KBM-7 (cell line): ENCODE measurements at regions not wholly inside any gene's neighbourhood (a gene's known extent, or its start where the extent isn't known, plus 50 kb on each side); places are given as distances from the start of the nearest gene placed in this dataset.

Experiments used
- DNase-seq: peaks from one replicate; pipeline ENCODE4 v3.0.0-alpha.2; 2015
- in situ Hi-C: fragments of 300-500 bp; cut with MboI; formaldehyde crosslinking; loops from 2 replicates; pipeline ENCODE4 v1.14.3; 2020; ENCODE audit warnings: low sequenced_read_pairs, low pct_unique_long_range_greater_than_20kb, mixed read lengths

DNA sequence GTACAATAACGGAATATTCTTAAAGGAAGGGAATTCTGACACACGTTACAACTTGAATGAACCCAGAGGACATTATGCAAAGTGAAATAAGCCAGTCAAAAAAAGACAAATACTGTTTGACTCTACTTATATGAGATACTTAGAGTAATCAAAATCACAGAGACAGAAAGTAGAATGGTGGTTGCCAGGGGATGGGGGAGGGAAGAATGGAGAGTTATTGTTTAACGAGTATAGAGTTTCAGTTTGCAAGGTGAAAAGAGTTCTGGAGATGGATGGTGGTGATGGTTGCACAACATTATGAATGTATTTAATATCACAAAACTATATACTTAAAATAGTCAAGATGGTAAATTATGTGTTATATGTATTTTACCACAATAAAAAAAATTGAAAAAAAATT is 112.9 kb upstream of the ARHGEF3 start:
- DNase-seq: no peak
- in situ Hi-C loops: no loop called here

DNA sequence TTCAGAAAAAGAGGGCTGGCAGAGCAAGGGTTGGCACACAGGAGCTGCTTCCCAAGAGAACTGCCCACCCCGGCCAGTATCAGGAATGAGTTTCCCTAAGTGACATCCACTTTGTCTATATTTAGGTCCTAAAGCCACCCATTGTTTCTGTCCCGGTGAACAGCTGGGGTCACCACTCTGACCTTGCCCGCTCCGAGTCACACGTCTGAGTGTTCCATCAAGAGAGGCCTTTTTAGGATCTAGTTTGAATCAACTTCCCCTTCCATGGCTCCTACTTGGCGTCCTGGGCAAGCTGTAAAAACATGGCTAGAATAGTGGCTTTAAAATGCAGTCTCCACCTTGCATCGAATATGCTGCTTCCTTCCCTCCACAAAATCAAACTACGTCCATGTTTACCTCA is 109.6 kb upstream of the ARHGEF3 start:
- in situ Hi-C loops: no loop called here

DNA sequence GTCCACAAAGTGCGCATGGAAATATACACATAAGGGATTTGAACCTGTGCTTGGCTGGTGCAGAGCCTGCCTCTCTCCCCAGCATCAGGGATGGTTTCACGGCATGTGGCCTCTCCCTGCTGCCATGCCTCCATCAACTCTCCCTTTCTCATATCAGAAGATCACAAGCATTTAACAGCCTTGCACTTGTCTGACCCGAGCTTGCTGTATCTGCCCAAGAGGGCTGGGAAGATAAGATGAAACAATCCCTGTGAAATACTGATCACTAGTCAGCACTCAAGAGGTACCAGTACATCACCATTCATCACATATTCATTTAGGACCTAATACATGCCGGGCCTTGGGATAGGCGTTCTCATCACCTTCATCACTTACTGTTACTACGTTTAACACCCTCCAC is 107.6 kb upstream of the ARHGEF3 start:
- in situ Hi-C loops: no loop called here
- no peak for DNase-seq

More for the DNA sequence above, 109.6 kb upstream of the ARHGEF3 start:
- DNase-seq: peak; percentile 64

DNA sequence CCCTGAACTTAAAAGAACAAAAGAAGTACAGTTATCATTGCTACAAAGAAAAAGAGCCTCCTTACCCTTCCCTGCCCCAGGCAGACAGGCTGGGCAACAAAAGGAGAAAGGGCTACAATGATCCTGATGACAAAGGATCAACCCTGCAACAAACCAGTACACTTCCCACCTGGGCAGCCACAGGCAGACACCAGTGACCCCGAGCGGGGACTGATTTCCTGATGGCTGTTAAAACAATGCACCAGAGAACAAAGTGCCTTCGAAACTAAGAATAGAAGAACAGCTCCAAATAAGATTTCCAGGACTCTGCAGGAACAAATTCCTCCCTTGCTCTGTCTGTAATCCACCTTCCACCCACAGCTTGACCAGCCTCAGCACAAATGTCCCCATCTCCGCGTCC is 106.3 kb upstream of the ARHGEF3 start:
- no peak for DNase-seq
- in situ Hi-C loops: no loop called here

DNA sequence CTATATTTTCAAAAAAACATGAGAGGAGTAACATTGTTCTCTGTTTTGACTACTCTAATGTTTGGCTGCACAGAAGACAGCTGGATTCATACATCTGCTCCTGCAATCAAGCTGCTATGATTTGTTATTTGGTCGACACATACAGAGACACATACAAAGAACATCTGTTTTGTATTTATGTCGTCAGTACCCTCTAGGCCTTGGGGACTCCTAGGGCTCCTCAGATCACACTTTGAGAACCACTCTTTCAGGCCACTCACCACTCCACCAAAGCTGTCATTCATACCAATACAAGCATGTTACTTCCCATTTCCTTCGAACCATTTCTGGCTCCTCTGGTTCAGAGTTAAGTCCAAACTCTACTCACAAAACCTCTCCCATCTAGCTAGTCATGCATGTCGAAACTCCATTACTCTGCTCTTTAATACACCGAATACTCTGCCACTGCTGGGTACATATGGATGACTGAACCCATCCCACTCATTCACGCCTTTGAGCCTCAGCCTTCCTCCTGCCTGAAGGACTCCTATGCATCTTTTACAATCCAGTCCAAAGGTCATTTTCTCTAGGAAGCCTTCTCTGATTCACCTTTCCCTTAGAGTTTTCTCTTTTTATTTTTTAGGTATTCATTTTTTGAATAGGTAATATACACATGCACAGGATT is 102.9 kb upstream of the ARHGEF3 start:
- in situ Hi-C loops: no loop called here
- peak; percentile 45 for DNase-seq

DNA sequence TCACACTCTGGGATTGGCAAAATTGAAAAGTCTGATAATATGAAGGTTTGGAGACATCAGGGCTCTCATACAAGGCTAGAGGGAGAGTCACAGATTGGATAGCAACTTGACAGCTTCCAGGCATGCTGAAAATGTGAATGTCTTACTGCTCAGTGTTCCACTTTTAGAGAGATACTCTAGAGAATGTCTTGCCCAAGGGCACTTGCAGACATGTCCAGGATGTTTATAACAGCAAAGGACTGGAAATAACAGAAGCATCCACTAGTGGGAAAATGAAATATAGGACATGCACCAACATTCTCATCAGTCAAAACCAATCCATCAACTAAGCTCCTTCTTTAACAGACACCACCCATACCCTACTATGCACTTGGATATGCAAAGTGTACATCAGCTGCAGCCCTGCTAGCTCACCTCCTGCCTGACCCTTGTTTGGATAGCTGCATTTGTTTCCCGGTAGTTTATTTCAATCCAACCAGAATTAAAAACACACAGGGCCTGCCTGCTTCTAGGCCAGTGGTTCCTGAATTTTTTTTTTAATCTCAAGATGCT is 101.6 kb upstream of the ARHGEF3 start:
- in situ Hi-C loops: no loop called here

DNA sequence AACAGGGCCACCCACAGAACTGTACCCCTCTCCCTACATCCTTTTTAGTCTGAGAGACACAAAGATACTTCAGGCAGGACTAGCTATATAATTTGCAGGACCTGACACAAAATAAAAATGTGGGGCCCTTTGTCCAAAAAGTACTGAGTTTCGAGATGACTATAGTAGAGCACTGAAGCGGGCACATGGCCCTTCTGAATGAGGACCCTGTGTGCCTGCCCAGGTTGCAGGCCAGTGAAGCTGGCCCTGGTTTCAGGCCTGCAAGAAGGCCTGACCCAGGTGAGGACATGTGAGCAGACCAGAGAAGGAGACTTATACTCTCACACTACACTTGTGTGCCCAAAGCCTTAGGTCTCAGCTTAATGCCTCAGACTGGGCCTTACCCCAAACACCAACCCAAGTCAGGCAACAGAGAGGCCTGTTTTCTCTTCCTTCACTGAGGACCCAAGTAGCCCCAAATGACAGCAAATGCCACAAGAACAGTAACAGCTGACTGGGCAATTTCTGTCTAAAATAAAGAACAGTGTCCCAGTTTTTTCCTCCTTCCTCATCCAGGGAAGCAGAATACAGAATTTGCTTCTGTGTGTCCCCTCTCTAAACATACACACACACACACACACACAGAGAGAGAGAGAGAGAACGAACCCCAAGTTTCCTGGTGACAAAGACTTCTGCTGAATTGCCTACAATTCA is 100.9 kb upstream of the ARHGEF3 start:
- no peak for DNase-seq

More for the DNA sequence above, 101.6 kb upstream of the ARHGEF3 start:
- DNase-seq: no peak

DNA sequence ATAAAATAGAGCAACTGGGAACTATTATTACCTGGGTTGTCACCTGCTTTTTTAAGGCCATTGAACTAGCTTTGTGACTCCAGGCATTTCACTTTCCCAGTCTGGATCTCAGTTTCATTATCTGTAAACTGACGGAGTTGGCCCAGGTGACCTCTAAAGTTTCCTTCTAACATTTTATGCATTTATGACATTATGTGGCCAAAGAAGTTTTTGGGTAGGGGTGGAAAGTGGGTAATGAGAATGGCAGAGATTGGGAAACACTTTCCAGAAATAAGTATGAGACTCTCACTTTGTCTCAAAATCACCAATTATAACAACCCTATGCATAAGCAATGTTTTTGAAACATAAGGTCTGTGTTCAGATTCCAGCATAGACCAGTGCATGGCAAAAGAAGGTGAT is 99.1 kb upstream of the ARHGEF3 start:
- in situ Hi-C loops: no loop called here
- no peak for DNase-seq

More for the DNA sequence above, 100.9 kb upstream of the ARHGEF3 start:
- in situ Hi-C loops: no loop called here

DNA sequence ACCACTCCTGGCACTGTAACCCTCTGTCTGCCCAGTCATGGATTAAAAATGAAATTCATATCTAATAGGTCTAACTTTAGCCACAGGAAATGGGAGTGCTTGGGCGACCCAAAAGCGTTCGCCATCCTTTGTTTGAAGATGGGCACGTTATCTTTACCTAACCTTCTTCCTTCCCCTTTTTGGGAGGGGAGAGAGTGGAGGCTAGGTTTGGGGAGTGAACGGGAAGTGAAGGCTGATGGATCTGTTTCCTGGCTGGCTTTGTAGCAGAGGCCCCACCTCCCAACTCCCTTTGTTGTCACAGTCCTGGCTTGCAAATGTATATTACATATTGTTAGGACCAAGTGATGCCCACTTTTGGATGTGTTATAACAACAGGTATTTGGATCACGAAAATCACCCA is 98.1 kb upstream of the ARHGEF3 start:
- peak; percentile 98 for DNase-seq

DNA sequence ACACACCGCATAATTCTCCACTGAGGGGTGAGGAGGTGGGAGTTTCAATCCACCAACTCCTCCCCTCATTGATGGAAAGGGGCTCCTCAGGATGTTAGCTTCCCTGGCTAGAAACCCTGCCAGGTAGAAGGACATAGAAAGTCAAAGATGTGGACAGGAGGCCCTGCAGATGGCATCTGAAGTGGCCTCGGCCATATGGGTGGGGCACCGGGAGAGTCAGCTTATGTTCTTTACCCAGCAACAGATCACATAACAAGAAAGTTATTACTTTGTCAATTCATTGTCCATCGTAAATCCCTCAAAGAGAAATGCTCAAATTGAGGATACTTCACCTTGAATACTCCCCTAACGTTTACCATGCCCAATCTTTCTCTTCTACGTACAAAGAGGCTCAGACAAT is 97.3 kb upstream of the ARHGEF3 start:
- no peak for DNase-seq
- in situ Hi-C loops: no loop called here

More for the DNA sequence above, 98.1 kb upstream of the ARHGEF3 start:
- in situ Hi-C loops: no loop called here

DNA sequence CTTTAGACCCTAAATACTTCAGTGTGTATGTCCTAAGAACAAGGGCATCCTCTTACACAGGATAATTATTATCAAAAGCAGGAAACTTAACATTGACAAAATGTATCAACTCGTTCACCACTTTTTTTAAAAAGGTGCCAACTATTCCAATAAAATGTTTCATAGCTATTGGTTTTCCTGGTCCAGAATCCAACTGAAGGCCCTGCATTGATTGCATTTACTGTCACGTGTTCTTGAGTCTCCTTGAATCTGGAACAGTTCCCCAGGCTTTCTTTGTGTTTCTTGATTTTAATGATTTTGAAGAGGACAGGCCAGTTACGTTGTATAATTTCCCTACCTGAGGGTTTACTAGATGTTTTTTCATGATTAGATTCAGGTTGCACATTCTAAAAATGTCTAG is 94.6 kb upstream of the ARHGEF3 start:
- DNase-seq: no peak
- in situ Hi-C loops: no loop called here

DNA sequence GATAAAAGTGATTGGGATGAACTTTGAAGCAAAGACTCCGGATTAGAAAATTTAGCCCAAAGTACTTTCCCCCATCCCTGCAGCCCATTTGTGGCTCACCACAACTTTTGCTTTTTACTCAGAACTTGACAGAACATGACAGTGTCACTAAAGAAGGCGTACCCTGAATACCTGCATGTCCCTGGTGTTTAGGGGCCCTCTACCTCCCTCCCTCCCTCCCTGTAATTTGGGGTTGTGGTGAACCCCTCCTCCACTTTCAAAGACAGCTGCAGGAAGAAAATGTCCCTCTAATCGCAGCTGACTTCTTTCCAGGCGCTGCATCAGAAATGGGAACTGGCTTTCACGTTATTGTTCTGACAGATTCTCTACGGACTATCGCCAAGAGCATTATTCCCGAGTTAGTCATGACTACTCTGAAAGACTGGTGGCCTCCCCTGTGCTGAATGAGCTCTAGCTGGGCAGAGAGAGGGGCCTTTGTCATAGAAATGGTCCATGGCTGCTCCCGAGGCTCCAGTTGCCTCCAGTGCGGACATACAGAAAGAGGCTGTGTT is 93.2 kb upstream of the ARHGEF3 start:
- DNase-seq: peak; percentile 75
- in situ Hi-C loops: no loop called here

DNA sequence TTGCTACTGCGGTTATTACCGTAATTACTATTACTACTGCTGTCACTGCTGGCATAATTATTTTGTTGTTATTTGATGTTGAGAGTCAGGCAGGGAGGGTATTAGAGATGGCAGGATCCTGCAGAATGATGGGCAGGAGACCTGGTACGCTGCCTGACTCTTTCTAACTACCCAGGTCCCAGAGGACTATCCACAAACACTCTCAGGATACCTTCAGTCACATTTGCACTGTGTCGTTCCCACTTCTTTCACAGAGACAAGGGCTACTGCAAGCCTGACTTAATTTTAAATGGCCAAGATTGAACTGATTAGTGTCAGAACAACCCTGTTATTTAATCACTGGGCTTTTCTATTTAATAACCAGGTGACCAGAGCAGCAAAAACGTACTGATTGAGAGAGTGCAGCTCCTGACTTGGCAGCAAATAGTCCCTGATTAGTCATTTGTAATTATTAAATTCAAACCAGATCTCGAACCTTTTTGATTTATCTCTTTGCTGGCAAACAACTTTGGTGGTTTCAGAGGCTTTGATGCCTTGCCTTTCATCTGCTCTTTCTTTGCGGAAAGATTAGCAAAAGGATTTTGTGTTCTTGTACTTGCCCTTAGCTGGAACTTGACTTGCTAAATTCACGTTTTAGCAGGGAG is 88.8 kb upstream of the ARHGEF3 start:
- no peak for DNase-seq
- in situ Hi-C loops: no loop called here

DNA sequence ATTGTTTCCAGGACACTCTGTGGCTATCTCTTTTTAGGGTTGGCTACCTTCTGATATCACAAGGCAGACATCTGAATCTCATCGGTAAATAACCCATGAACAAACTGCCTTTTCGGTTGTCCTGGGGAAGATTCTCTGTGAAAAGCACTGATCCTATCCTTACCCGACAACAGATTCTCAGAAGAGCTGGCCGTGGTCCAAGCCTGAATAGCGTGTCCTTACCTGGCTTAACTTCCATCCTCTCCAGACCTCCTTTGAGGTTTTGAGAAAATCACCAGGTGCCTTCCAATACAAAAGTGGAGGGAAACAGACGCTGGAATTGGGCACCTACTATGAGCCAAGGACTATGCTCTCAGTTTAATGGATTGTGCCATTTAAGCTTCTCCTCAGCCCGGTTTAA is 87.4 kb upstream of the ARHGEF3 start:
- in situ Hi-C loops: no loop called here
- DNase-seq: no peak

DNA sequence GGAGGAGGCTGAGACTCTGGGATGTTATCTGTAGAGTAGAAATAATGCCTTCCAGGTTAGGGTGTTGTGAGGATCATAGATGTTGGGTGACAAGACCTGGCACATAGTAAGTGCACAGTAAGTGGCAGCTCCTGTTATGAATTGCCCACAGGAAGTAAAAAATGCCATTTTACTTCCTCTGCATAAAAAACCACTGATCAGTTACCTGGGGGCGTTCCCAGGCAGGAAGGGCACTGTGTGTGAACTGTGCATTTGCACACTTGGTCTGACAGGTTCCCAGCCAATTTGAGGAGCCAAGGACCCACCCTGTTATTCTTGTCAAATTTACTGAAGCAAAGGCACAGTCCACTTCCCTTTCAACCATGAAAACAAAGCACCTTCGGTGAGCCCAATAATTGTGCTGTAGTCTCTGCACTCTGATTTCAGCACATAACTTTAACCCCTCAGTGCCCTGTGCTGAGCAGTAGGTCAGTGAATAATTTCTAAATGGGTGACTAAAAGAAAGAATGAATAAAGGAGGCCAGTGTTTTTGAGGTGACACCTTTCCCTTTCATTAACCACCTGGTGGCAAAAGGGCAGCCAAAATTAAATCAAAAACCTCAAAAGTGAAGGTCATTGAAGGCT is 85.8 kb upstream of the ARHGEF3 start:
- in situ Hi-C loops: no loop called here
- peak; percentile 48 for DNase-seq

DNA sequence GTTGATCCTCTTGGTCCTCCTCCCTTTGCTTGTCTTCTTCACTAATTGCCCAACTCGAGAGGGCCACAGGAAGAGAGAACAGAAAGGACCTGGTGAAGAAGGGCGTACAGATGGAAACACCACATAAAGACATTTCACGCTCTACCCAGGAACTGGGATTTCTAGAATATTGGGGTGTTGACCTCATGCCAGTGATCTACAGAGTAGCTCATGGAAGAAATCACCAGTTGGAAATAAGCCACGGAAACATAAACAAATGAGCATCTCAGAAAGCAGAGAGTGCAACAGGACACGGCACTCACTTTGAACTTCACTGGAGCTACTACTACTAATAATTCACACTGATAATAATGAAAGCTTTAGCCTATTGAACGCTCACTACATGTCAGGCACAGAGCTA is 84.6 kb upstream of the ARHGEF3 start:
- no peak for DNase-seq
- in situ Hi-C loops: no loop called here

DNA sequence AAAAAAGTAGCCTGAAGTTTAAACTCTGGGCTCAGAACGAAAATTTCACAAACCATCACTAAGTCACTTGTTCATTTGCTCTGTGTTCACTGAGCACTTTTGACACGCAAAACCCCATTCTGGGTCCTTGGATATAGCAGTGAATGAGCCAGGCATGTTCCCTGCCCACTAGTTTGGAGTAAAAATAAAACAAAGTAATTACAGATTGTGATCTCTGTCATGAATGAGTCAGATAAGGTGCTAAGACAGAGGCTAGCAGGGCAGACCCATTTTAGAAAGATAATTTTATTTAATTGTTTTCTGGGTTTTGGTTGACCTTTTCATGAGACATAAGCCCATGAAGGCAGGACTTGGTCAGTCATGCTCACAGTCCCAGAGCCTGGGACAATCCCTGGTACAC is 84.1 kb upstream of the ARHGEF3 start:
- no peak for DNase-seq
- in situ Hi-C loops: no loop called here

DNA sequence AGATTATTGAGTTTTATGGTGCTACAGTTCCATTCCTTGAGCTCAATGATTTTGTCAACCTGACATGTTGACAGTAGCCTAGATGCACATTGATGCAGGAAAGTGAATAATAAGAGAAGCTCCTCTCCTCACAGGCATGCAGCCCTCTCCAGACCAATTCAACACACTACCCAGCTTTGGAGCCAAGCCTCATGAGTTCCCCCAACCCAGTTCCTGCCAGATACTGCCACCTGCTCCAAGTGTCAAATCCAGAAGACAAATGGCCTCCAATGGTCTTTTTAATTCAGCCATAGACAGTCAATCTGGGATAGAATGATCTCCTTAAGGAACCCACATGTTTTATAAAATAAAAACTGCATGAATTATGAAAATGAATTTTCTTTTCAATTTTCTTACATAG is 83.7 kb upstream of the ARHGEF3 start:
- in situ Hi-C loops: no loop called here
- no peak for DNase-seq

DNA sequence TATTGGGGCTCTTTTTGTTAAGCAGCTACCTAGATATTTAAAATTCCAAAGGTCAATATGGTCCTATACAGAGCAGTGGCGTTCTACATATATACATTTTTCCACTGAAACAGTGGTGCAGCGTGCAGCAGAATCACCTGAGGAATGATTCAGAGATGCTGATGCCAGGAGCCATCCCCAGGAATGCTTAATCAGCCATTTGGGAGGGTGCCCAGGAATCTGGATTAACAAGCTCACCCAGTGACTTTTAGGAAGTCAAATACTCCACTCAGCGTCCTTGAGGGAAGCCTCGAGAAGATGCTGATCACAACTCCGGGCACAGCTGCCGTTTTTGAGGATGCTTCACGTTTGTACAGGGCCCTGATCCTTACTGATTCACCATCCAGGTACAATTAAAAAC is 82.6 kb upstream of the ARHGEF3 start:
- no peak for DNase-seq
- in situ Hi-C loops: no loop called here

DNA sequence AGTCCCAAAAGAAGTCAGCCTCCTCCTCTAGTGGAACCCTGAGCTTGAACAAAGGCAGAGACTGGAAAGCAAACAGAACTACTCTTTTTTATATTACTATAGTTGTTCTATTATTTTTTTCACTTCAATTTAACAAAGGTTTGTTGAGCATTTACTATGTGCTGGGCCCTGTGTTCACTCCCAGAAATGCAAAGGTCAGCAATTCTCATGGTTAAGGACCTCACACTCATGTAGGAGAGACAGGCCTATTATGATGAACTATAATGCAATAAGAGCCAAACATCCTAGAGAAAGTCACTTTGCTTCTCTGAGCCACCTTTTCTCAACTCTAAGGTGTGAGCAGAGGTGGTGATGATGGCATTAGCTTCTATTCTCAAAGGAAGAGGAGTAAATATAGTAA is 82.1 kb upstream of the ARHGEF3 start:
- in situ Hi-C loops: no loop called here
- DNase-seq: no peak
